ENCODE measurements at regions not wholly inside any gene's neighbourhood (a gene's known extent, or its start where the extent isn't known, plus 50 kb on each side); places are given as distances from the start of the nearest gene placed in this dataset.

GRCh38 chr7:63887031-63887430 is 111.6 kb upstream of the ZNF722 start:
- POLR2A ChIA-PET, result no interaction called here
- Histone ChIP-seq H3K9me3 (ENCODE audit: control insufficient read depth in 1 of 2, insufficient read depth in 1 of 2, low read depth in 1 of 2, low read length in 2 of 2) (peaks cover 0 to 15% of the 10 kb centered on the region in 2 experiments; a peak in 2 of 4 replicates), H3K4me2 (ENCODE audit: low read length) (no peak overlapping the region), H3K36me3 (ENCODE audit: control insufficient read depth in 1 of 2, insufficient read depth in 2 of 2, low read length in 2 of 2) (no peaks in the 10 kb centered on the region), H3K4me3 (replicated peaks in 1 of 2; ENCODE audit: low read depth in 1 of 2, low read length in 2 of 2) (no peak overlapping the region), H3K9me2 (ENCODE audit: insufficient read depth) (no peaks in the 10 kb centered on the region), H3K4me1 (ENCODE audit: control insufficient read depth in 1 of 2, insufficient read depth in 2 of 2, low read length in 2 of 2) (no peaks in the 10 kb centered on the region), H3K9ac (ENCODE audit: low read length) (no peak overlapping the region), H2AFZ (ENCODE audit: low read depth, low read length, poor library complexity, severe bottlenecking) (no peak overlapping the region), H3K27ac (ENCODE audit: low read depth, low read length) (no peak overlapping the region), H4K20me1 (ENCODE audit: insufficient read depth) (no peaks in the 10 kb centered on the region), H3K27me3 (ENCODE audit: insufficient read depth, low read length) (no peaks in the 10 kb centered on the region), H3K79me2 (ENCODE audit: insufficient read depth, low read length) (no peaks in the 10 kb centered on the region)
- RAD21 ChIA-PET (ENCODE audit: low non-redundant PET in 1 of 2, low total read pairs in 2 of 2, uncharacterized antibody in 2 of 2, unreplicated experiment in 2 of 2), result no interaction called here
- CTCF ChIA-PET, result no interaction called here
- DNase-seq (ENCODE audit: low read depth, low spot score) (no peak), ATAC-seq (no peak)
- intact Hi-C loops (cut with micrococcal nuclease), result no loop called here
- TF ChIP-seq SRF (IDR thresholded peaks at IDR 0.05; ENCODE audit: low read depth), result no peak
- no peak for TF ChIP-seq CBX3 (IDR thresholded peaks at IDR 0.05; ENCODE audit: low read depth)
- TF ChIP-seq REST (IDR thresholded peaks at IDR 0.05; ENCODE audit: low read depth), result no peak
- TF ChIP-seq YY1 (IDR thresholded peaks at IDR 0.05; ENCODE audit: extremely low read depth, insufficient replicate concordance, low read depth, low read length), result no peak
- no peak for TF ChIP-seq SIN3A (IDR thresholded peaks at IDR 0.05; ENCODE audit: low read depth)
- TF ChIP-seq ZFX (IDR thresholded peaks at IDR 0.05), result no peak
- no peak for TF ChIP-seq MAX (IDR thresholded peaks at IDR 0.05)
- TF ChIP-seq SP1 (IDR thresholded peaks at IDR 0.05; ENCODE audit: low read depth), result no peak
- no peak for TF ChIP-seq CTCF (IDR thresholded peaks at IDR 0.05 in 2 of 3, conservative IDR thresholded peaks at IDR 0.05 in 1 of 3; ENCODE audit: borderline replicate concordance in 1 of 3, insufficient read depth in 1 of 3, low read depth in 2 of 3, low read length in 2 of 3)
- TF ChIP-seq ZBTB33 (IDR thresholded peaks at IDR 0.05; ENCODE audit: extremely low read depth, insufficient replicate concordance, low read length), result no peak
- no TSS peak for BruUV-seq (replicated peaks)

Data from HCT116 (cell line).